Left hindlimb (tissue), 1 donor: ENCODE measurements at regions not wholly inside any gene's neighbourhood (a gene's known extent, or its start where the extent isn't known, plus 50 kb on each side); places are given as distances from the start of the nearest gene placed in this dataset.
A peak's percentile ranks its signal among the peaks of the same experiment; 100 is the strongest.

ENCODE experiments used
- DNase-seq: peaks from one replicate; pipeline ENCODE4 v3.0.0-alpha.2; 2018

DNA sequence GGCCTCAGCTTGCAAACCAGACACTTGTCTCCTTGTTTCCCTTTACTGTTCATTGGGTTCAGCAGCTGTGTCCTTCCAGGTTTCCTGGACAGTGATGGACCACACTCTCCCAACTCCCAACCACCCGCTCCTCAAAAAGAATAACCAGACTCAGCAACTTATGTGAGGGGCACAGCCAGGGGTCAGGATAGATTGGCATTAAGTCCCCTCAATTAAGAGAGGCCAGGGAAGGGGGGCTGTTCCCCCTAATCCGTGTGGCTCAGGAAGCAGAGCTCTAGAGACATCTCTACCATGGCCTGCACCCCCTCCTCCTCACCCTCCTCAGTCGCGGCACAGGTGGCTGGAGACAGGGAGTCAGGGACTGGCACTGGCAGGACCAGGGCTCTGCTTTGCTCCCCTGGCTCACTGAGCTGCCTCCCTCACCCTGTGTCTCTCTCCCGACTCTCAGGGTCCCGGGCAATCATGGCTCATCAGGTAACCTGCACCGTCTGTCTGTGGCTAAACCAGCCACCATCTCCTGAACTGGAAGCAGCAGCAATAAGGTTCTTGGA, 111.7 kb downstream of the ZNF280B start:
- no peak for DNase-seq

DNA sequence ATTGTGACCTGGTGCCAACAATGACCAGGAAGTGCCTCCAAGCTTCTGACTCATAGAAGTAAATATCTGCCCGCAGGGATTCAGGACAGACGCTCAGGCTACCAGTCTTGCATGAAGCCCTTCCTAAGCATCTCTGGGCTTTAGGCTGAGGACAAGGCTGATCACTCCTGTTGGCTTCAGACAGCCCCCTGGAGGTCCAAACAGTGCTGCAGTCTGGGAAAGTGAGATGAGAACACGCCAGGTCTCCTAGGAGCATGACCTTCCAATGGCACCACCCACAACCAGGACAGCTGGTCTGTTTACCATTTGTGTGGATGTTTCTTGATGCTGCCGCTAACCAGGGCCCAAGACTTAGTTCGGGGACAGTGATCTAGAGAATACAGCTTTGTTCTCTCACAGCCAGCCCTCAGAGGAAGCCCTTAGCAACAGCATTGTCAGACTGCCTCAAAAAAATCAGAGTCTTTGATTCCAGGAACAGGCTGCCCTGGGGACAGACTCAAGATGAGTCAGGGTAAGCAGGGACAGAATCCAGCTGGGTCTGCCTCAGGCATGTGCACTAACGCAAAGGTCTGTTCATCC, 111.2 kb downstream of the ZNF280B start:
- no peak for DNase-seq

DNA sequence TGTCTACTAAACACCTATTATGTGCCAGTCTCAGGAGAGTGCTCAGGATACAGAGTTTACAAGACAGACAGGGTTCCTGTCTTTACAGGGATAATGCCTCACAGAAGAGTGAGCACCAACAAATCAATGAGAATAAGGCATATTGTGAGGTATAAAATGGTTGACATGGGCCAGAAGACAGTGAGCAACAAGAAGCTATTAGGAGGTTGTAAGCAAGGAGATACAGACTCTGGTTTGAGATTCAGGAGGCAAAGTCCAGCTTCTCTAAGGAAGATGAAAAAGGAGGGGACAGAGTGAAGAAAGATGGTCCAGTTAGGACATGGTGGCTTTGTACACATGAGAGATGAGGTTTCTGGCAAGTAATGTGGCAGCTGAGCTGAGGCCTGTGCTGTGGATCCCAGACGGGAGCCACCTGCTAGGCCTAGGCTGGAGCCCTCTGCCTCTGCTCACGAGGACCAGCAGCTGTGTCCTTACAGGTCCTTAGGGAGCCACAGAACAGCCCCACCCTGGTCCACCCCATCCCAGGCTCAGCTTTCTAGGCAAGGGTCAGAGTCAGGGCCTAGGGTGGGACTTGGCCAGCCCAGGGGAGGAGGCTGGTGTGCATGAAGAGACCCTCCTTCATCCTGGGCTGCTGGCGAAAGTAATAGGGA, 110.5 kb downstream of the ZNF280B start:
- DNase-seq: no peak

DNA sequence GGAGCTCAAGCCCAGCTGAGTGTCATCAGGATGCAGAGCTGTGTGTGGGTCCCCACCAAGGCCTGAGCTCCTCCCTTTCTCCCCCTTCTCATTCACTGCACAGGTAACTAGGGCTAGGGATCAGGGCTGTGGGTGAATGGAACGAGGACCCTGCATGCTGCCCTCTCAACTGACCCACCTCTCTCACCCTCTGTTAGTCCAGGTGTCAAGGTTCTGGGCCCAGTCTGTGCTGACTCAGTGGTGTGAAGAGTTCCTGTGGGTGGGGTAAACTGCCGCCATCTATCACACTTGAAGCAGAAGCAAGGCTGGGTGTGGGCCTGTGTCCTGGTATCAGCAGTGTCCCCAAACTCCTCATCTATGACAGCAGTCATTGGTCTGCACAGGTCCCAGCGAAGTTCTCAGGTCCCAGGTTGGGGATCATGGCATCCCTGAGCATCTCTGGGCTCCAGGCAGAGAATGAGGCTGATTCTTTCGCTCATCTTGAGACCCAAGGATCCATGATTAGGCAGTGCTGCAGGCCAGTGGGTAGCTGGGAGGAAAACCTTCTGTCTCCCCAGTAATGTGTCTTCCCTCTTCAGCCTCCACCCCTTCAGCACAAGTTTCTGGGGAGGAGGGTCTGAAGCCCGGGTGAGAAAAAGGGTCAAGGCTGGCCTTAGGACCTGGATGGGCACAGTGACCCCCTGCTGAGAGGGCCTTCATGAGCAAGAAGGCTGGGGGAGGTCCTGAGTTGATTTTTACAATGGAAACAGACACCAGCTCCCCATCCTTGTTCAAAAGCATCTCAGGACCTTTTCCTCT, 109.8 kb downstream of the ZNF280B start:
- DNase-seq: no peak

DNA sequence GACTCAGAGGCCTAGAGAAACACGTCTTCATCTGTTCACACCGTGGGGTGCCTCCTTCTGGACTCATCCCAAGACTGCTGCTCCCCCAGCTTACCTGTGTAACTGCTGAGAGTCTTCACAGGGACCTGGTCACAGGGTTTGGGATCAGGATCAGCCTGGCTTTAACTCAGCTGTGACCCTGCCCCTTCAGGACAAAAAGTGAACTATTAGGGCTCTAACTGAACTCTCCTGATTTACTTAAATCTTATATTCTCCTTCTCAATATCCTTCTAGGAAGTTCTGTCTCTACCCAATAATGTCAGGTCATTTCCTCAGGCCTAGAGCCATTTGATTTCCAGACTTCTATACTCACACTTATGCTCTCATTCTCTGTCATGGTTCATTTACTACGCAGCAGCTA, 108.4 kb downstream of the ZNF280B start:
- no peak for DNase-seq

DNA sequence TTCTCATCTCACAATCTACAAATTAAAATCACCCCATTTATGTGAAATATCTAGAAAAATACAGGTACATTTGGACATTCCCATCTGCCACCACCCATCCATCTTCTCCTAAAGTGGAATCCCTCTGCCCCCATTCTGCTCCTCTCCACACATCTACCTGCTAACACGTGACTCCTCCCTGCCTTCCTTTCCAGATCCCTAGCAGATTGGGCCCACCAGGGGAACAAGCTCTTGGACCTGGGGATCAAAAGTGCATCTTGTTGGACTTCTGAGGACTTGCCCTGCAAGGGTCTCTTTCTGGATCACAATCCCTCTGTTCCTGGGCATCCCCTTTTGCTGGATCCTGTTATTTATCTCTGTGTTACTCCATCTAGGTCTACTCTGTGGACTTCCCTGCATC, 107.6 kb downstream of the ZNF280B start:
- DNase-seq: no peak

DNA sequence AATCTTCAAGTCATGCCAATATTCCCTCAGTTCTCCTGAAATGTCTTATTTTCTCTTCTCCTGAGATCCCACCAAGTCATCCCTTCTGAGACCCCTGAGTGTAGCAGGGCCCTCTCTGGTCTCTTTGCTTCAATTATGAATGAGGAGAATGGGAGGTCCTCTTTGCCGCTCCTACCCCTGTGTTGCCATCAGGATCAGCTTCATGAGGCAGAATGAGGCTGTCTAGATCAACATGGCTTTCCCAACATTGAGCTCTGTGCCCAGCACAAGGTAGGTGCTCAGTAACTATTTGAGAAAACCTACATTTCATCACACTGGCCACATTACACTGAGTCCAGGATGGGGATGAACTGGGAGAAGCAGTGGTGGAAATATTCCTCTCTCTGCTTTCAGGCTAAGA, 107.2 kb downstream of the ZNF280B start:
- no peak for DNase-seq

DNA sequence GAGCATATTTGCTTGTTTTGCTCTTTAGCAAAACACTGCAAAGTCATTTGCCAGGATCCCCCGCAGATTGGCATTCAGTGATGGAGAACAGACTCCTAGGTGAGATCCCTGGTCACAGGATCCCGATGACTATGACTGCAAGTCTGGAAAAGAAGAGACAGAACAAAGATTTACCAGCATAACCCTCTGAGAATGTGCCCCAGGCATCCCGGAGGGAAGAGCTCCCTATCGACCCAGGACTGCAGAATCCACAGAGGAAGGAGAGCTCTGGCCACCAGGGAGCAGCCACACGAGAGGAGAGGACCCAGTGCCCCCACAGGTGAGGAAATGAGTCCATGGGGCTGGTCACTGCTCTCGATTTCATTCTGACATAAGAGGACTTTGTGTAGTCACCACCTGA, 105.2 kb downstream of the ZNF280B start:
- no peak for DNase-seq

DNA sequence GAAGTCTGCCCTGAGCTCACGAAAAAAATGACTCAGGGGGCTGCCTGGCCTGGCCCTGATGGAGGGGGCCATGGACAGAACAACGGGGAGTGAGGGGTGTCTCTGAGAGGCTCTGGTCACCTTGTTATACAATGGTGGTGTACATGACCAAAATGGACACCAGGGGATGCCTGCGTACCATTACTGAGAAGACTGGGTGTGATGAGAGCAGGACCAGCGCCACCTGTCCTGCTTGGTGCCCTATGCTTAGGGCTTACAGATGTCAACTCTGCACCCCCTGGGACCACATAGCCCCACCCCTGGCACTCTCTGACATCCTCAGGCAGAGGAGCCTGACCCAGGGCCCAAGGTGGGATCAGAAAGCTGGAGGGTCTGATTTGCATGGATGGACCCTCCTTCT, 104.8 kb downstream of the ZNF280B start:
- no peak for DNase-seq

DNA sequence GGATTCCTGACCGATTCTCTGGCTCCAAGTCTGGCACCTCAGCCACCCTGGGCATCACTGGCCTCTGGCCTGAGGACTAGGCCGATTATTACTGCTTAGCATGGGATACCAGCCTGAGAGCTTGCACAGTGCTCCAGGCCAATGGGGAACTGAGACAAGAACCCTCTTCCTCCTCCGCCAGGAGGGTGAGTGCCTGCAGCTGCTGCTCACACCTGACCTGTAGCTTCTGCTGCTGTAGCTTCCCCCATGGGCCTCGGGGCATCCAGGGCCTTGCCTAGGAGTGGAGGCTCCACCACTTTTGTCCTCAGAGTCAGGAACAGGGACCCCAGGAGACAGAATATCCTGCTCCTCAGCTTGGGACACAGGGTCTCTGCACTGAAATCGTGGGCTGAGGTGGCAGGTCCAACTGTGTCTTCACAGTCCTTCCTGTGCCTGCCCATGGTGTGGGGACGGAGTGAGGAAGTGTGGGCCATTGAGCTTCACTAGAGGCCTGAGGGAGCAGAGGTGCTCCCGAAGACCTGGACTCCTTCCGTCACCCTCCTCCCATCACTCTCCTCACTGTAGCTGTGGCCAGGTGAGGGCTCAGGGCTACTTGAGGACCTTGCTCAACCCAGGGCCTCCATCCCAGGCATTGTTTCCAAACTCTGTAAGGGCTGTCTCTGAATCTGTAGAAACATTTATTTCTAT, 103.8 kb downstream of the ZNF280B start:
- no peak for DNase-seq

DNA sequence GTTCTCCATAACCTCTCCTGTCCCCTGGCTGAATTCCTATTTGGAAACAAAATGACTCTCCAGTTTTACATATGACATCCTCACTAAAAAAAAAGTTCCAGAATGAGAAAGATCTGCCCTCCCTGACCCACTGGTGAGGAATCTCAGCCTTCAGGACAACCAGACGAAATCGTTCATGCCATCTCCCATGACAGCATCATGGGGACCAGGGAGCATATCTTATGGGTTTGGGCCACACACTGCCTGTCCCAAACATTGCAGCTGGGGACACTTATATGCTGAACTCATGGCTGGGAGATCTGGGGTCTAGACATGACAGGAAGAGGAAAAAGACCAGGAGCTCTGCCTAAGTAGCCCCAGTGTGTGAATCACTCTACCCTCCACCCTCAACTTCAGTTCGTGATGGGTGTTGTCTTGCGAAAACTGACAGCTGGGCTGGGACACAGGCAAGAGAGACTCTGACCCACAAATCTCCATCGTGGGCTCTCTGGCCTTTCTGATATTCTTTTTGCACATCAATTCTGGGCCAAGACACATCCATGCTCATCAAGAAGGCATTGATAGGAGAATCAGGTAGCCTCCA, 102.0 kb downstream of the ZNF280B start:
- no peak for DNase-seq

DNA sequence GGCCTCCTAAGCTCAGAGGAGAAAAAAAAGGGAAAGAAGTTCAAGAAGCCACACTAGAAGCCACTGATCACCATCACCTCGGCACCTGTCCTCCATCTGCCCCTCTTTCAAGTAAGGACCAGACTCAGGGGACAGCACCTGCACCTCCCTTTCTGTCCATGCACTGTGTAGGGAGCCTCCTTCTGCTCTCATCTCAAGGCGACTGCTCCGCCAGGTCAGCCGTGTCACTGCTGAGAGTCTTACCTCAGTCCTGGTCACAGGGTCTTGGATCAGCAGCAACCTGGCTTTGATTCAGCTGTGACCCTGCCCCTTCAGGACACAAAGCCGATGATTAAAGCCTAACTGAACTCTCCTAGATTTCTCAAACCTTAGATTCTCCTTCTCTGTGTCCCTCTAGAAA, 101.5 kb downstream of the ZNF280B start:
- DNase-seq: no peak

DNA sequence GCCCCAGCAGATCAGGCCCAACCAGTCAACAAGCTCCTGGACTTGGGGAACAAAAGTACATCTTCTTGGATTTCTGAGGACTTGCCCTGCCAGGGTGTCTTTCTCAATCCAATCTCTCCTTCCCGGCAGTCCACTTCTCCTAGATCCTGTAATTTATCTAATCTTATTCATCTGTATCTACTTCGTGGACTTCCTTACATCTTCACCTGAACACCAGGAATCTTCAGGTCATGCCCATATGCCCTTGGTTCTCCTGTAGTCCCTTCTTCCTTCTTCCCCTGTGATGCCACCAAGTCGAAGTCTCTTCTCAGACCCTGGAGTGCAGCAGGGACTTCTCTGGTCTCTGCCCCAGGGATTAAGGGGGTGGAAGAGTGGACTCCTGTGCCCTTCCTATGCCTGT, 100.3 kb downstream of the ZNF280B start:
- DNase-seq: no peak

DNA sequence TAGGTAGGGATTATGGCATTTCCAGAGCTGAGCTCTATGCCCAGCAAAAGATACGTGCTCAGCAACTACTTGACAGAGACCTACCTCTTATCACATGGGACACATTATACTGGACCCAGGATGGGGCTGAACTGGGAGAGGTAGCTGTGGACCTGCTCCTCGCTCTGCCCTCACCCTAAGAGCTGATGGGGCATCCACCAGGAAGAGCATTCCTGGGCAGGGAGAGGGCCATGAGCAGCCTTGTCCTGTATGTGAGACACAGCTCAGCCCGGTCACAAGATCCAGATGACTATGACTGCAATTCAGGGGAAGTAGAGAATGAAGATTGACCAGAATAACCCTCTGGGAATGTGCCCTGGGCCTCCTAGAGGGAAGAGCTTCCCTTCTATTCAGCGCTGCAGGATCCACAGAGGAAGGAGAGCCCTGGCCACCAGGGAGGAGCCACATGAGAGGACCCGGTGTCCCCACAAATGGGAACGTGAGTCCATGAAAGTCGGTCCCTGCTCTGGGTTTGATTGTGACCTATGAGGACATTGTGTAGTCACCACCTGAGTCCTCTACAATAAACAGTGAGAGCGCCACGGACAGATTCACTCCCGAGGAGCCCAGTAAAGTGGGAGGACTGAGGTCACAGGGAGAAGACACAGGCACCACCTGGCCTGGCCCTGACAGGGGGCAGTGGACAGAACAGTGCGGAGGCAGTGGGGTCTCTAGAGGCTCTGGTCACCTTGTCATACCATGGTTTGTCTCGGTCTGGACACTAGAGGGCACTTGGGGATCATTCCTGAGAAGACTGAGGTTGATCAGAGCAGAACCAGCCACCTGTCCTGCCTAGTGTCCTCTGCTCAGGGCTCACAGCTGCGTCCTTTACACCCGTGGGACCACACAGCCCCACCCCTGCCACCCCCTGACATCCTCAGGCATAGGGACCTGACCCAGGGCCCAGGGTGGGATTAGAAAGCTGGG, 99.5 kb downstream of the ZNF280B start:
- no peak for DNase-seq

DNA sequence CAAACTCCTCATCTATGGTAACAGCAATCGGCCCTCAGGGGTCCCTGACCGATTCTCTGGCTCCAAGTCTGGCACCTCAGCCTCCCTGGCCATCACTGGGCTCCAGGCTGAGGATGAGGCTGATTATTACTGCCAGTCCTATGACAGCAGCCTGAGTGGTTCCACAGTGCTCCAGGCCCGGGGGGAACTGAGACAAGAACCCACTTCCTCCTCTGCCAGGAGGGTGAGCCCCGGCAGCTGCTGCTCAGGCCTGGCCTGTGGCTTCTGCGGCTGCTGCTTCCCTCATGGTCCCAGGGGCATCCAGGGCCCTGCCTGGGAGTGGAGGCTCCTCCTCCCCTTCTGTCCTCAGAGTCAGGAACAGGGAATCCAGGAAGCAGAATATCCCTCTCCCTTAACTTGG, 98.4 kb downstream of the ZNF280B start:
- peak; percentile 63 for DNase-seq

DNA sequence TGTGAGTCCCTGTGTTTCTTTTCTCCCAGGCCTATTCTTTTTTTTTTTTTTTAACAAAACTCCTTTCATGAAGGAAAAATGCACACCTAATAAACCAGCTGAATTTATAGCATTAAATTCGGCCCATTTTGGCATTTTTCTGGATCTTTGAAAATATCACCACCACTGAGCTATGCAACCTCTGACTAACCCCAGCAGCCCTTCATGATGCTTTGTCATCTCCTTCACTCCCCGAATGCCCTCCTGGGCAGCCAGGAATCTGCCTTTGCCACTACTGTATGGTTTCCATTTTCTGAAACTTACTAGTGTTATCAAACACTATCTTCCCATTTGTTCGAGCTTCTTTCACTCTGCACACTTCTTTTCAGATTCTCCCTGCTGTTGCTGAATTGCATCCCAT, 97.9 kb downstream of the ZNF280B start:
- no peak for DNase-seq

DNA sequence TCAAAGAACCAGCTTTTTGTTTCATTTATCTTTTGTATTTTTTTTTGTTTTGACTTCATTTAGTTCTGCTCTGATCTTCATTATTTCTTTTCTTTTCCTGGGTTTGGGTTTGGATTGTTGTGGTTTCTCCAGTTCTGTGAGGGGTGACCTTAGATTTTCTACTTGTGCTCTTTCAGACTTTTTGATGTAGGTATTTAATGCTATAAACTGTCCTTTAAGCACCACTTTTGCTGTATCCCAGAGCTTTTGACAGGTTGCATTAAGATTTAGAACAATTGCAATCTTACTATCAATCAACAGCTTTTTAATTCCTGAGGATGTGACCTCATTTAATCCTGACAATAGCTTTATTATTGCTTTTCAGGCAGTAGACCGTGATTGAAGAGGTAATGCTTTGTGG, 94.3 kb downstream of the ZNF280B start:
- DNase-seq: no peak

DNA sequence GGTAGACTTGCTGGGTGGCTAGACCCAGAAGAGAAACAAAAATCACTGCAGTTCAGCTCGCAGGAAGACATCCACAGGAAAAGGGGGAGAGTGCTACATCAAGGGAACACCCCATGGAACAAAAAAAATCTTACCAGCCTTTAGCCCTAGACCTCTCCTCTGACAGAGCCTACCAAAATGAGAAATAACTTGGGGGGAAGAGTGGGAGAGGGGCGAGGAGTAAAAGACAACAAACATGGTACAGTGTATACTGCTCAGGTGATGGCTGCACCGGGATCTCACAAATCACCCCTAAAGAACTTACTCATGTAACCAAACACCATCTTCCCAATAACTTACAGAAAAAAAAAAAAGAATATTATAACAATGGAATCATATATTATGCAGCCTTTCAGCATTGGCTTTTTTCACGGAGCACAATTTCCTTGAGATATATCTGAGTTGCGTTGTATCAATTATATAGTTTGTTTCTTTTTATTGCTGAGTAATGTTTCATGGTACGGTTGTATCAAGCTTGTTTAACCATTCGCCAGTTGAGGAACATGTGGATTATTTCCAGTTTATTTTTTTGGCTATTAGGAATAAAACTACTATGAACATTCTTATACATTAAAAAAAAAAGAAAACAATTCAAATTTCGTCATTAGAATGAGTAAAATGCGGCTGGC, 90.9 kb downstream of the ZNF280B start:
- DNase-seq: no peak

DNA sequence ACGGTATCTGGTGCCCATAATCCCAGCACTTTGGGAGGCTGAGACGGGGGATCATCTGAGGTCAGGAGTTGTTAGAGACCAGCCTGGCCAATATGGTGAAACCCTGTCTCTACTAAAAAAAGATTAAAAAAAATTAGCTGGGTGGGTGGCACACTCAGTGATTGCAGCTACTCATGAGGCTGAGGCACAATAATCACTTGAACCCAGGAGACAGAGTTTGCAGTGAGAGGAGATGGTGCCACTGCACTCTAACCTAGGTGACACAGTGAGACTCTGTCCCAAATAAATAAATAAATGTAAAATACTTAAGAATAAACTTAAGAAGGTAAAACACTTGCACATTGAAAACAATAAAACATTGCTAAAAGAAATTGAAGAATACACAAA, 90.4 kb downstream of the ZNF280B start:
- no peak for DNase-seq

DNA sequence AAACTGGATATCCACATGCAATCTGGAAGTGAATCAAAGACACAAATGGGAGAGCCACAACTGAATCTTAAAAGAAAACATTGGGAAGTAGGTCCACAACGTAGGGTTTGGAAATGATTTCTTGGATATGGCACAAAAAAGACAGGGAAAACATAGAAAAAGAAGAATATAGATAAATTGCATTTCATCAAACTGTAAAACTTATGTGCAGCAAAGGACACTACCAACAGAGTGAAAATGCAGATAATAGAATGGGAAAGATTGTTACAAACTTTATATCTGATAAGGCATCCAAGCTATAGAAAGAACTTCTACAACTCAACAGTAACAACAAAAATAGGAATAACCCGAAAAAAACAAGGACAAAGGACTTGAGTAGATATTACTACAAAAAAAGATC, 89.6 kb downstream of the ZNF280B start:
- DNase-seq: no peak

DNA sequence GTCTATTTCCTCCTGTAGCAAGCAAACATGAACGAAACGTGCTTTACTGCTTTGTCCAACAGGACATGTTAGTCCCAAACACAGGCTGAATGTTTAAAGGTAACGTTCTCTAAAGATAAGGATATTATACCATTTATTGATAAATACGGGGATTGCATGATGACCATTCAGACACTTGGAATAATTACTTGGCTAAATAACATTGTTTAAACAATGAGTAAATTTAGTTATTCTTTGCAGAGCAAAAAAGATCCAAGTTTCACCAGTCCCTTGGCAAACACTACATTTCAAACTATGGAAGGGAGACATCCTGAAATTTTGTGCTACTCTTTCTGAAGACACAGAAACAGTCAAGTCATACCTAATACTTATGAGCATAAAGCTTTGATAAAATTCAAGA, 88.0 kb downstream of the ZNF280B start:
- no peak for DNase-seq
